C4-2B (cell line): ENCODE measurements at regions not wholly inside any gene's neighbourhood (a gene's known extent, or its start where the extent isn't known, plus 50 kb on each side); places are given as distances from the start of the nearest gene placed in this dataset.

Source experiments
- H3K27ac ChIP-seq: fragments of 450-650 bp; 2 replicates; pipeline ENCODE4 v1.5.1; 2017
- ZFX ChIP-seq: fragments of 450-650 bp; IDR thresholded peaks from 2 replicates; pipeline ENCODE4 v1.6.1; 2017
- TF ChIP-seq, protein P1 (sequence below): fragments of 450-650 bp; conservative IDR thresholded peaks from 2 replicates; pipeline ENCODE4 v1.5.1; 2017; ENCODE audit warnings: mild to moderate bottlenecking

DNA sequence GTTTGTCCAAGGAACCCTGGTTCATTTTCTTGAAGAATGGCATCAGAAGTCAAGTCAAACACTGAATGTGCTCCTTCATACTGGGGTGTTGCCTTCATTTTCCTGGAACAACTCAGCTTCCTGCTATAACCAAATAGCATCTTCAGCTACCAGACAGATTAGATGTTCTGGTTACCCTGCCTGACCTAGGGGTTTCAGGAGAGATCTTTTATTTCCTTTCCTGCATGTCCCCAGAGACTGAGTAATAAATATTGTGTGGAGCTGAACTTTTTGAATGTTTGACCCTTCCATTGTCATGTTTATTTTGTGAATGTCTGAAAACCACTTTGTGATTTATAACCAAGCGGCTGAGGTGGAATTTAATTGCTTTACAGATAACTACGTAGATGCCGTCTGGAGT, 147.1 kb downstream of the IRX1 start:
- TF ChIP-seq ZFX, result no peak
- TF ChIP-seq, protein P1, sequence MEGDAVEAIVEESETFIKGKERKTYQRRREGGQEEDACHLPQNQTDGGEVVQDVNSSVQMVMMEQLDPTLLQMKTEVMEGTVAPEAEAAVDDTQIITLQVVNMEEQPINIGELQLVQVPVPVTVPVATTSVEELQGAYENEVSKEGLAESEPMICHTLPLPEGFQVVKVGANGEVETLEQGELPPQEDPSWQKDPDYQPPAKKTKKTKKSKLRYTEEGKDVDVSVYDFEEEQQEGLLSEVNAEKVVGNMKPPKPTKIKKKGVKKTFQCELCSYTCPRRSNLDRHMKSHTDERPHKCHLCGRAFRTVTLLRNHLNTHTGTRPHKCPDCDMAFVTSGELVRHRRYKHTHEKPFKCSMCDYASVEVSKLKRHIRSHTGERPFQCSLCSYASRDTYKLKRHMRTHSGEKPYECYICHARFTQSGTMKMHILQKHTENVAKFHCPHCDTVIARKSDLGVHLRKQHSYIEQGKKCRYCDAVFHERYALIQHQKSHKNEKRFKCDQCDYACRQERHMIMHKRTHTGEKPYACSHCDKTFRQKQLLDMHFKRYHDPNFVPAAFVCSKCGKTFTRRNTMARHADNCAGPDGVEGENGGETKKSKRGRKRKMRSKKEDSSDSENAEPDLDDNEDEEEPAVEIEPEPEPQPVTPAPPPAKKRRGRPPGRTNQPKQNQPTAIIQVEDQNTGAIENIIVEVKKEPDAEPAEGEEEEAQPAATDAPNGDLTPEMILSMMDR, result no peak
- no peak overlapping the region for H3K27ac ChIP-seq

DNA sequence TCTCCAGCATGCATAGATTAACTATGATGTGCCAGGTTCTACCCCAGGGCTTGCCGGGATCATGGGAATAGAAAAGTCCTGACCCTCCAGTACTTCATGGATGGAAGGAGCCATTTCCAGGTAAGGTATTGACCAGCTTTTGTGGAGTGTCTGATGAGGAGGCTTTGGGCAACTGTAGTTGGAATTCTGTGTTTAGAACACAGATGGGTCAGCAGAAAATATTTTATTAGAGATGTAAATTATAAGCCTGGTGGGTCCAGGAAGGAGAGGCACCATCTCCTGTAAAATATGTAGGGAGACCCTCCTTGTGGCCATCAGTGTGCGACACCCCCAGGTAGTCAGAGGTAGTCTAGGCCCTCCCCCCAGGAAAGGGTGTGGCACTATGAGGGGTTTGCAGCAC, 156.2 kb downstream of the IRX1 start:
- no peak for TF ChIP-seq ZFX
- TF ChIP-seq, protein P1, result no peak
- H3K27ac ChIP-seq, result no peak overlapping the region

DNA sequence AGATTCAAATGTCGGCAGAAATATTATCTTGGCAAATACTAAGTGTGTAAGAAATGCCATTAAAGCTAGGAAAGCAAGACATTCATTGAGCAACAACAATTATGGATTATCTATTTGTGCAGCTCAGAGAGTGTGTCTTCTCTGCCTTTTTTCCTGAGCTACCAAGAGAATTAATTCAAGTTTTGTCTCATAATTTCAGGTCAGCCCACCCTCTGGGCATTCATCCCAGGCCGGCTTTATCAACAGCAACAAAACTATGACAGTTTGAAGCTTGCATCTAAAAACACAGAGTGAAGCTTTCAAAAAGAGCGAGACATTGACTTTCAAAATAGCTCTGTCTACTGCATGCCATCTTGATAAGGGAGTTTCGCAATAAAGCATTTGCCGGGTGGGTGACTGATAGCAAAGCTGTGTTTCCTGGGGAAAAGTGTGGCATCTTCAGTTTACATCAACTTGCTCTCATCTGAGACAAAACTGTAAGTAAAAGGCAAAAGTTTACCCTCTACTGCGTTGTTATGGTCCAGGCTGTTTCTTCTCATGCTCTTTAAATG, 182.4 kb downstream of the IRX1 start:
- TF ChIP-seq, protein P1, result no peak
- TF ChIP-seq ZFX, result no peak
- no peak overlapping the region for H3K27ac ChIP-seq

DNA sequence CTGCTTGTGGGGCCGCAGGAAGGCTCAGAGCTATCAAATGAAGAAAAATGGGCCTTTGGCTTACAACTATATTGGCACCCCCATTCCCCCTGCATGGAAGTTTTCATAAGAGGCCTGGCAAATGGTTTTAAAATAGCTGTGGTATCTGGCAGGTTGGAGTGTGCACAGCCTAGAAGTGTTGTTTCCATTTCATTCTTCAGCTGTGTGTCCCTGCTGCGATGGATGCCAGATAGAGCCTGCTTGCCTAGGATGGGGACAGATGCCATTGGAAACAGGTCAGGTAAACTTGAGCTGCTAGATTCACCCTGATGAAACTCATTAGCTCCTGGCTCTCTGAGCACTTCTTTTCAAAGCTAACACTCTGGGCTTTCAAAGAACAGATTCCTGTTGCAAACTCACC, 183.3 kb downstream of the IRX1 start:
- TF ChIP-seq, protein P1, result no peak
- TF ChIP-seq ZFX, result no peak
- H3K27ac ChIP-seq, result no peak overlapping the region

DNA sequence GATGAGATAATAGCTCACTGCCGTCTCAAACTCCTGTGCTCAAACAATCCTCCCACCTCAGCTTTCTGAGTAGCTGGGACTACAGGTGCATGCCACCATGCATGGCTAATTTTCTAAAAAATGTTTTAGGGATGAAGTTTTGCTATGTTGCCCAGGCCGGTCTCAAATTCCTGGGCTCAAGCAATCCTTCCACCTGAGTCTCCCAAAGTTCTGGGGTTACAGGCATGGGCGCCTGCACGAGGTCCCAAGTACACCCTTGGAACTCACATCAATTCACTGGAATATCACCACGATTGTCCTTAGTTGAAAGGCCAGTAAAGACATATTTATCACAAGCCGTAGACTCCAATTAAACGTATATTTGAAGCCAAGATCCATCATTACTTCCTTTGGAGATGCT, 184.6 kb downstream of the IRX1 start:
- no peak overlapping the region for H3K27ac ChIP-seq
- TF ChIP-seq ZFX, result no peak
- TF ChIP-seq, protein P1, result no peak

DNA sequence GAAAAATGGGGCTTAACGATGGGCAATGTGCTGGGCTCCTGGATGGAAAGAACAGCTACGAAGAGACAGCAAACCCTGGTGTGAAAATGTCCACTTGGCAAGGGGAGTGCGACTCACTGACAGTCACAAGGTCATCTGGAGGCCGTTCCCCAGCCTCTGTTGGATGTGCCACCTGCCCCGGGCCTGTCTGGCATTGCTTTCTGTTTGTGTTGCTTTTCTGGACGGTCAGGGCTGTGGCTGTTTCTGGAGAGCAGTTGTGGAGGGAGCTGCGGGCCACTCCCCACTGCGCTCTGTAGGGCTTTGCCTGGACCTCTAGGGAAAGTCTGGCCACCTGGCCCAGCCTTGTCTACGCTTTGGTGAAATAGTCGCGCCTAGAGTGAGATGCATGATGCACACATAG, 185.3 kb downstream of the IRX1 start:
- no peak overlapping the region for H3K27ac ChIP-seq
- TF ChIP-seq, protein P1, result no peak
- no peak for TF ChIP-seq ZFX

DNA sequence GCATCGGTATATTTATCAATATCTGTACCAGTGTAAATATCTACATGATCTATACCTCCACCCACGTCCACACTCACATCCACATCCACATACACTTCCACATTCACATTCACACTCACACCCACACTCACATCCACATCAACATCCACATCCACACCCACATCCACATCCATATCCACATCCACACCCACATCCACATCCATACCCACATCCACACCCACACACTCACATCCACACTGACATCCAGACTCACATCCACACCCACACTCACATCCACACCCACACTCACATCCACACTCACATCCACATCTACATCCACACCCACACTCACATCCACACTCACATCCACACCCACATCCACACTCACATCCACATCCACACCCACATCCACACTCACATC, 189.2 kb downstream of the IRX1 start:
- no peak for TF ChIP-seq ZFX
- TF ChIP-seq, protein P1, result no peak
- no peak overlapping the region for H3K27ac ChIP-seq
